HepG2 (cell line): ENCODE measurements at regions not wholly inside any gene's neighbourhood (a gene's known extent, or its start where the extent isn't known, plus 50 kb on each side); places are given as distances from the start of the nearest gene placed in this dataset.

ENCODE experiments used
- ATAC-seq: fragments of 200-7000 bp; cut with Tn5 transposase; 3 replicates; pipeline ENCODE4 v1.9.1; 2020; ENCODE audit warnings: mild to moderate bottlenecking, moderate library complexity
- BruUV-seq: library from RNA; stranded (reverse); fragments of 400-500 nt; replicated peaks from 2 replicates; lab custom pipeline; 2021; lab: Mats Ljungman, UMichigan
- CTCF ChIA-PET: fragments of 300-600 bp; formaldehyde crosslinking; extraction: SDS; loops from one replicate; lab custom pipeline; 2021; ENCODE audit warnings: low total read pairs, inconsistent platforms, low intra/inter-chr PET ratio; lab: Yijun Ruan, JAX
- POLR2A ChIA-PET: fragments of 350-600 bp; sonication (Branson Sonifier 250); formaldehyde crosslinking; loops from one replicate; lab custom pipeline; 2020; ENCODE audit warnings: antibody characterized with exemption, inconsistent platforms; lab: Yijun Ruan, JAX
- DNase-seq: peaks from one replicate; pipeline ENCODE4 v3.0.0-alpha.2; 2015; ENCODE audit warnings: low spot score
- FAIRE-seq: peaks from 3 replicates; lab custom pipeline; 2011; peaks lifted over from hg19 to GRCh38; lab: Jason Lieb, UNC
- H2AFZ ChIP-seq: one replicate; pipeline ENCODE4 v1.6.1; 2011; ENCODE audit warnings: low read length, inconsistent platforms
- H3K27ac ChIP-seq: fragments of 300-600 bp; 3 replicates; pipeline ENCODE4 v1.8.0; 2011; ENCODE audit warnings: mixed run types, mild to moderate bottlenecking, mixed read lengths, low read length, inconsistent platforms; ENCODE audit not compliant: insufficient read depth; ENCODE audit errors: extremely low read length
- H3K27me3 ChIP-seq, 2 experiments: fragments of 200-600 bp in 1 of 2; 2 replicates in 1 of 2; 3 replicates in 1 of 2; pipeline versions ENCODE4 v1.6.0 to v1.8.0; 2011; ENCODE audit warnings: low read length in 2 of 2, mild to moderate bottlenecking in 2 of 2, moderate library complexity in 2 of 2, inconsistent platforms in 1 of 2; ENCODE audit not compliant: insufficient read depth in 2 of 2, control insufficient read depth in 1 of 2
- H3K36me3 ChIP-seq, 2 experiments: fragments of 200-600 bp in 1 of 2; replicated peaks in 1 of 2; 2 replicates in 1 of 2; 3 replicates in 1 of 2; pipeline versions ENCODE4 v1.5.1 to v1.8.0; 2011; ENCODE audit warnings: low read length in 2 of 2, inconsistent platforms in 1 of 2; ENCODE audit not compliant: insufficient read depth in 2 of 2, control insufficient read depth in 1 of 2
- H3K4me1 ChIP-seq: 2 replicates; pipeline ENCODE4 v1.5.1; 2012; ENCODE audit warnings: low read length, inconsistent platforms; ENCODE audit not compliant: insufficient read depth
- H3K4me2 ChIP-seq: 2 replicates; pipeline ENCODE4 v1.6.0; 2011; ENCODE audit warnings: low read depth, low read length, inconsistent platforms
- H3K4me3 ChIP-seq, 3 experiments: fragments of 200-600 bp in 1 of 3; sonication (generic), shearing (Covaris generic) in 1 of 3; replicated peaks in 1 of 3; 2 replicates each; pipeline ENCODE4 v1.5.1; 2011 to 2016; ENCODE audit warnings: low read length in 3 of 3, inconsistent platforms in 2 of 3, low read depth in 2 of 3, mild to moderate bottlenecking in 2 of 3, control low read depth in 1 of 3, mixed read lengths in 1 of 3; ENCODE audit not compliant: insufficient read depth in 1 of 3
- H3K79me2 ChIP-seq: one replicate; pipeline ENCODE4 v1.6.1; 2011; ENCODE audit warnings: low read length, inconsistent platforms; ENCODE audit not compliant: insufficient read depth
- H3K9ac ChIP-seq: 2 replicates; pipeline ENCODE4 v1.6.0; 2011; ENCODE audit warnings: mild to moderate bottlenecking, low read depth, low read length, inconsistent platforms; ENCODE audit not compliant: insufficient read depth
- H3K9me3 ChIP-seq: 2 replicates; pipeline ENCODE4 v1.5.1; 2012; ENCODE audit warnings: mild to moderate bottlenecking, low read length
- H4K20me1 ChIP-seq: 2 replicates; pipeline ENCODE4 v1.6.0; 2011; ENCODE audit warnings: inconsistent platforms, mild to moderate bottlenecking, low read length, moderate library complexity; ENCODE audit not compliant: insufficient read depth
- CSRNP2 ChIP-seq: sonication (generic); formaldehyde crosslinking; conservative IDR thresholded peaks from 2 replicates; pipeline ENCODE4 v1.8.0; 2022; ENCODE audit warnings: low read depth, missing genetic modification reagents
- ETV6 ChIP-seq: sonication (generic); formaldehyde crosslinking; conservative IDR thresholded peaks from 2 replicates; pipeline ENCODE4 v1.4.0; 2020; ENCODE audit warnings: missing genetic modification reagents
- HDAC6 ChIP-seq: fragments of 200-600 bp; sonication (generic); IDR thresholded peaks from 2 replicates; pipeline ENCODE4 v1.7.0; 2017; ENCODE audit warnings: mild to moderate bottlenecking, antibody characterized with exemption, low read length, low read depth
- HNF4A ChIP-seq: sonication (generic); formaldehyde crosslinking; IDR thresholded peaks from 2 replicates; pipeline ENCODE4 v1.4.0; 2020; ENCODE audit warnings: missing genetic modification reagents
- MIER2 ChIP-seq: IDR thresholded peaks from 2 replicates; pipeline ENCODE4 v1.6.1; 2016; ENCODE audit warnings: missing biosample characterization, missing genetic modification reagents
- PTBP1 ChIP-seq: fragments of 200-400 bp; formaldehyde crosslinking; IDR thresholded peaks from 2 replicates; pipeline ENCODE4 v1.6.1; 2018; ENCODE audit warnings: low read length, low read depth; ENCODE audit not compliant: poor library complexity, severe bottlenecking
- SMAD3 ChIP-seq: sonication (generic); formaldehyde crosslinking; IDR thresholded peaks from 2 replicates; pipeline ENCODE4 v1.4.0; 2020; ENCODE audit warnings: missing genetic modification reagents
- ZBTB4 ChIP-seq: sonication (generic); formaldehyde crosslinking; IDR thresholded peaks from 2 replicates; pipeline ENCODE4 v1.4.0; 2020; ENCODE audit warnings: missing genetic modification reagents, mild to moderate bottlenecking, borderline replicate concordance
- ZNF253 ChIP-seq: sonication (generic); formaldehyde crosslinking; IDR thresholded peaks from 2 replicates; pipeline ENCODE4 v1.8.0; 2022; ENCODE audit warnings: mild to moderate bottlenecking, missing genetic modification reagents, borderline replicate concordance
- ZNF281 ChIP-seq: sonication (generic); formaldehyde crosslinking; IDR thresholded peaks from 2 replicates; pipeline ENCODE4 v1.4.0; 2020; ENCODE audit warnings: missing genetic modification reagents, borderline replicate concordance
- ZNF30 ChIP-seq: sonication (generic); formaldehyde crosslinking; IDR thresholded peaks from 2 replicates; pipeline ENCODE4 v1.5.0; 2020; ENCODE audit warnings: mild to moderate bottlenecking, missing genetic modification reagents
- ZNF451 ChIP-seq: sonication (generic); formaldehyde crosslinking; IDR thresholded peaks from 2 replicates; pipeline ENCODE4 v1.5.0; 2020; ENCODE audit warnings: mild to moderate bottlenecking, missing genetic modification reagents
- ZNF556 ChIP-seq: sonication (generic); formaldehyde crosslinking; IDR thresholded peaks from 2 replicates; pipeline ENCODE4 v1.4.0; 2020; ENCODE audit warnings: mild to moderate bottlenecking, missing genetic modification reagents, borderline replicate concordance
- WGBS: methylation state at CpG from one replicate; pipeline ENCODE4 v1.1.6; 2017; ENCODE audit warnings: low lambda C conversion rate; 5-methylcytosine and 5-hydroxymethylcytosine counted together
- in situ Hi-C: cut with HindIII; loops from 2 replicates; pipeline ENCODE4 v1.10.0; 2017; ENCODE audit warnings: low pct_unique_long_range_greater_than_20kb; ENCODE audit not compliant: extremely low pct_ligation_motif_present
- intact Hi-C: fragments of 100-400 bp; cut with micrococcal nuclease; formaldehyde crosslinking; loops from one replicate; pipeline ENCODE4 v1.10.0; 2022; ENCODE audit not compliant: unreplicated experiment
- TF ChIP-seq, protein P1 (sequence below): sonication (generic); formaldehyde crosslinking; IDR thresholded peaks from 2 replicates; pipeline ENCODE4 v1.5.1; 2020; ENCODE audit warnings: missing genetic modification reagents, mild to moderate bottlenecking, borderline replicate concordance

DNA sequence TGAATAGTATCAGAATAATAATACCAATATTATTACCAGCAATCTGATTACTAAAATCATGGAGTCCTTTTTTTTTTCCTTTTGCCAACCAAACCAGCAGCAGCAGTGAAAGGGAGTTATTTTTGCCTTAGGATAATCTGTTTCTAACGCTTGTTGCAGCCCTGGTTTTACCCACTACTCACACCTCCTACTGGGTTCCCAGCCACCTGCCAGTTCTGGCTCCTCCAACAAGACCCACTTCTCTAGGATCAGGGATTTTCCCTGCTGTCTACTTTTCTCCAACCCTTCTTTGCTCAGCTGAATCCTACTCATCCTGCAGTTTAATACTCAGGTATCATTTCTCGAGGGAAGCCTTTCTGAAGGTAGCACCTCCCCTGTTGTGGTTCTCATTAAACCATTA, 96.8 kb upstream of the BCAR3 start (continued):
- no peak for TF ChIP-seq ZBTB4 (CRISPR knock-in tag)
- TF ChIP-seq ZNF30 = no peak
- TF ChIP-seq HNF4A (CRISPR knock-in tag) = no peak

DNA sequence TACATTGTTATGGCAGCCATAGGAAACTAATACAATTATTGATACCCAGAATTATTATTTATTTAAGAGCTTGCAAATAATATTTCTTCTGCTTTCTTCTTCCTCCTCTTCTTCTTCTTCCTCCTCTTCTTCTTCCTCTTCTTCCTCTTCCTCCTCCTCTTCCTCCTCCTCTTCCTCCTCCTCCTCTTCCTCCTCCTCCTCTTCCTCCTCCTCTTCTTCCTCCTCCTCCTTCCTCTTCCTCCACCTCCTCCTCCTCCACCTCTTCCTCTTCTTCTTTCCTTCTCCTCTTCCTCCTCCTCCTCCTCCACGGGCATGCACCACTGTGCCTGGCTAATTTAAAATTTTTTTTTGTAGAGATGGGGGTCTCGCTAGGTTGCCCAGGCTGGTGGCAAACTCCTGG, 95.6 kb upstream of the BCAR3 start:
- H3K4me1 ChIP-seq = peaks cover 34% of the 10 kb centered on the region
- TF ChIP-seq MIER2 (no peak), ZNF451 (no peak), SMAD3 (CRISPR knock-in tag) (no peak), ZNF253 (CRISPR knock-in tag) (no peak), ETV6 (no peak), PTBP1 (no peak), HDAC6 (no peak), CSRNP2 (CRISPR knock-in tag) (no peak), ZNF281 (CRISPR knock-in tag) (no peak), ZNF556 (no peak)
- TF ChIP-seq, protein P1, sequence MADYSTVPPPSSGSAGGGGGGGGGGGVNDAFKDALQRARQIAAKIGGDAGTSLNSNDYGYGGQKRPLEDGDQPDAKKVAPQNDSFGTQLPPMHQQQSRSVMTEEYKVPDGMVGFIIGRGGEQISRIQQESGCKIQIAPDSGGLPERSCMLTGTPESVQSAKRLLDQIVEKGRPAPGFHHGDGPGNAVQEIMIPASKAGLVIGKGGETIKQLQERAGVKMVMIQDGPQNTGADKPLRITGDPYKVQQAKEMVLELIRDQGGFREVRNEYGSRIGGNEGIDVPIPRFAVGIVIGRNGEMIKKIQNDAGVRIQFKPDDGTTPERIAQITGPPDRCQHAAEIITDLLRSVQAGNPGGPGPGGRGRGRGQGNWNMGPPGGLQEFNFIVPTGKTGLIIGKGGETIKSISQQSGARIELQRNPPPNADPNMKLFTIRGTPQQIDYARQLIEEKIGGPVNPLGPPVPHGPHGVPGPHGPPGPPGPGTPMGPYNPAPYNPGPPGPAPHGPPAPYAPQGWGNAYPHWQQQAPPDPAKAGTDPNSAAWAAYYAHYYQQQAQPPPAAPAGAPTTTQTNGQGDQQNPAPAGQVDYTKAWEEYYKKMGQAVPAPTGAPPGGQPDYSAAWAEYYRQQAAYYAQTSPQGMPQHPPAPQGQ = no peak

More for the DNA sequence above, 95.6 kb upstream of the BCAR3 start:
- no TSS peak for BruUV-seq
- Histone ChIP-seq H3K9ac (no peak overlapping the region), H3K36me3 (no peaks in the 10 kb centered on the region), H4K20me1 (no peaks in the 10 kb centered on the region), H3K27ac (no peak overlapping the region), H2AFZ (no peak overlapping the region), H3K79me2 (no peaks in the 10 kb centered on the region), H3K4me2 (no peak overlapping the region), H3K4me3 (no peak overlapping the region), H3K9me3 (no peaks in the 10 kb centered on the region), H3K27me3 (no peaks in the 10 kb centered on the region)
- intact Hi-C loops = no loop called here
- no peak for FAIRE-seq
- WGBS = 65% methylated on average over 2 of the region's 2 CpGs
- ATAC-seq = no peak
- in situ Hi-C loops = no loop called here
- ChIA-PET POLR2A (no interaction called here), CTCF (no interaction called here)
- no peak for DNase-seq
